GM19351 (cell line): ENCODE measurements at regions not wholly inside any gene's neighbourhood (a gene's known extent, or its start where the extent isn't known, plus 50 kb on each side); places are given as distances from the start of the nearest gene placed in this dataset.
"Not testable (repeated sequence)": the region's sequence is repeated elsewhere in the genome, so short reads cannot be mapped to it uniquely, and the experiment has no call there.

Experiments
- ATAC-seq: cut with Tn5 transposase; IDR thresholded peaks from one replicate; pipeline ENCODE4 v1.9.1; 2021; ENCODE audit warnings: mild to moderate bottlenecking, moderate library complexity; ENCODE audit not compliant: unreplicated experiment

DNA sequence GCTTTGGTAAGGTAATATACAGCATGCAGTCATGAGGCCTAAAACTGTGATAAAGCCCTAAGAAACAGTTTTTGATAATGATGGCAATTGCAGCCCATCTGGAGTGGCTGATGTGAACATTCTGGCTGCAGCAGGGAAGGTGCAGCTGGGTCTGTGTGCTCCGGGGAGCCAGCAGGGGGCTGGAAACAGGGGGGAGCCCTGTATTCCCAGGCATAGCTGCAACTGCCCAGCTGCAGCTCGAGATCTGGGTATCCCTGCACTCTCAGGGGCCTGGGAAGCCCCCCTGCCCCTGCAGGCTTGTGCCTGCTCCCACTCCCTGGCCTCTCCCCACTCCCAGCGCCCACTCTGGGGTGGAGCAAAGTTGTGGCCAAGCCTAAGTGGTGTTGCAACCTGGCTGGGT lies 95.6 kb downstream of the RRAGB start:
- no peak for ATAC-seq

DNA sequence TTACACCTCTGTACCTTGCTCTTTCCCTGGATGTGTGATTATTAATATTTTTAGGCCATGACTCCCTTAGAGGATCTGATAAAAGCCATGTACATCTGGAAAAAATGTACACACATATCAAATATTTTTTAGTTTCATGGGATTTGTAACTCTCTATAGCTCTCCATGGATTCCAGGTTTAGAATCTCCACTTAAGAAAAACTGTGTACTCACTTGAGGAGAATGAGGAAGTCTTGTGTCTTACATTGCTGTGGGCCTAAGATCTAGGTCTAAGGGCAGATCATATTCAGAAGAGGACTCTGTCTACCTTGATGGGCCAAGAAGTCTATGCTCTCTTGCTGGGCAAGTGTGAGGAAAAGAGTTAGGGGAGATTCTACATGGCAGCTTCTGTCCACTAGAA lies 98.0 kb downstream of the RRAGB start:
- ATAC-seq: no peak

DNA sequence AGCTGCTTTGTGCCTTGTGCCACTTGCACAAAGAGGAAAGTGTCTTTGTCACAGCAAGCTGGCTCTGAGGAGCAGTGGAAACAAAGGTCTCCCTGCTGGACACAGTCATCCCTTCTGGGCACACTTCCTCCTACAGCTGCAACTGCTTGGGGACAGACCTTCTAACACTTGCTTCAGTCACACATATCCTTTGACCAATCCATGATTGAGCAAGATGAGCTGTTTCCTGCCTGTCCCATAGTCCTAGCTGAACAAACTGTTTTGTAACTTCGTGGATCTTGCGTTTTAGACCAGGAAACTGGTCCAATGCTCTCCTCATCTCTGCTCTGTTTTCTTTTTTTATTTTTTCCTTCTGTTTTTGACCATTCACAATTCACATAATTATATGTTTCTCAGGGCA lies 98.5 kb downstream of the RRAGB start:
- no peak for ATAC-seq

DNA sequence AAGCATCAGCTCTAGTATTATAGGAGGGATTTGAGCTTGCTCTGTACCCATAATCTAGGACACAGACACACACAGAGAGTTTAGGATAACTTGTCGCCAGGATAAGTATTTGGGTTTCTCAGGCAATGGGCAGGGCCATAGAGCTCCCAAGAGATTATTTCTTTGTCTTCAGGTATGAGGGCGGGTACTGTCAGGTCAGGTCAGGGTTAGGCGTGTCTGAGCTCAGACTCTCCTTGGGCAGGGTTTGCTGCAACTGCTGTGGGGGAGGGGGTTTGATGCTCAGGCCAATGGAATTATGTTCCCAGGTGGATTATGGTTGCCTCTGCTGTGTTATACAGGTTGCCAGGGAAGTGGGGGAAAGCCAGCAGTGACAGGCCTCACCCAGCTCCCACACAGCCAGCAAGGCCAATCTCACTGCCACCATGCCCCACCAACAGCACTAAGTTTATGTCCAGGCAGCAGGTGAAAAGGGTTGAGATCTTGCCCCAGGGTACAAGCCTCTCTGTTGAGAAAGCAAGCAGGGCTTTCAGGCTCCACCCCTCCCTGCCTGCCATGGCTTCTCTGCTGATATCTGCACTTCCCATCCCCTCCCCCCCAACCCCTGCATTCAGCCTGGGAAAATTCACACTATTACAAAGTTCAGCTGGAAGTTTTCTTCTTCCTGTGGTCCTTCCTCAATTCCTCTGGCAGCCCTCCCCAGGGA lies 101.3 kb downstream of the RRAGB start:
- ATAC-seq: no peak

DNA sequence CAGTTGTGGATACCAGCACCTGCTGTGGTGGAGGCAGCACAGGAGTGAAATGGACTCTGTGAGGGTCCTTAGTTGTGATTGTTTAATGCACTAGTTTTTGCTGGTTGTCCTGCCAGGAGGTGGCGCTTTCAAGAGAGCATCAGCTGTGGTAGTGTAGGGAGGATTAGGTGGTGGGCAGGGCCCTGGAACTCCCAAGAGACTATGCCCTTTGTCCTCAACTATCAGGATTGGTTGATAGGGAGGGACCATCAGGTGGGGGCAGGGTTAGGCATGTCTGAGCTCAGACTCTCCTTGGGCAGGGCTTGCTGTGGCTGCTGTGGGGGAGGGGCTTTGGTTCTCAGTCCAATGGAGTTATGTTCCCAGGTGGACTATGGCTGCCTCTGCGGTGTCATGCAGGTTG lies 121.9 kb downstream of the RRAGB start:
- no peak for ATAC-seq

DNA sequence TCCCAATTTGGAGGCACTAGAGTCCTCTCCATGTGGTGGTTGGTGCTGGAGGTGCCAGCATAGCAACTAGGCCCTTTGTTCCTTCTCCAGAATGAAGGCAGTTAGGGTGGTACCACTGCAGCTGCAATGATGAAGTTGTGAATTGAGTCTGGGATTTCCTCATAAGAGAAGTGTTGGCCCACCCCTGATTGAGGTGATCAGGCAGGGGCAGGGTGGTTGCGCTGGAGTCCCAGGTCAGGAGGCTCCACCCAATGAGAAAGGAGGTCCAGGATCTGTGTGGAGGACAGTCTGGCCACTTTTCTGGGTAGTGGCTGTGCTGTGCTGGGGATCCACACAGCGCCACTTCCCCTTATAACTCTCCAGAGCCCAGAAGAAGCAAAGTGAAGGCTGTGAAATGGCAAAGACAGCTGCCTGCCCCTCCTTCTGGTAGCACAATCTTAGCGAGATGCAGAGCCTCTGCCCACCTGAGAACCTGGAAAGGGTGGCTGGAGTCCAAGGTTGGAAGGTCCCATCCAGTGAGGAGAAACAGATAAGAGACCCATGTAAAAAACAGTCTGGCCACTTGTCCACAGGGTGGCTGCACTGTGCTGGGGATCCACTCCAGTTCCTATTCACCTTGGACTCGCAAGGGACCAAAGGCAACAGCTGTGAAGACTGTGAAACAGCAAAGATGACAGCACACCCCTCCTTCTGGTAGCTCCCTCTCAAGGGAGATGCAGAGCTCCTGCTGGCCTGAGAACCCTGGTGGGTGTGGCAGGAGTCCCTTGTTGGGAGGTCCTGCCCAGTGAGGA lies 124.6 kb downstream of the RRAGB start:
- ATAC-seq: peak; percentile 77

DNA sequence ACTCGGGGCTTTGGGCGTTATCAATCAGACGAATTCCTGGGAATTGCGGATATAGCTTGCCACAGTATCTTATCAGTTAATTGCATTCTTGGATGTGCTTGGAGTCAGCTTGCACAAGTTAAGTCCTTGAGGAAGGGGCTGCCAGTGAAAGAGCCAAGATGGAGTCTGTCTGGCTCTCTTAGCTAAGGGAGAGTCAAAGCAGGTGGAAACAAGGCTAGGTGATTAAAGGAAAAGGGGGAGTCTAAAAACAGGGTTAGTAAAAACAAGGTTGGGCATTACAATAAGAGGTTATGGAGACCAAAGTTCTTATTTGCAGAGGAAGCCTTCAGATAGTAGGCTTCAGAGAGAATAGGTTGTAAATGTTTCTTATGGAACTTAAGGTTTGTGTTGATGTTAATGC lies 149.2 kb downstream of the RRAGB start:
- ATAC-seq: not testable (repeated sequence)

DNA sequence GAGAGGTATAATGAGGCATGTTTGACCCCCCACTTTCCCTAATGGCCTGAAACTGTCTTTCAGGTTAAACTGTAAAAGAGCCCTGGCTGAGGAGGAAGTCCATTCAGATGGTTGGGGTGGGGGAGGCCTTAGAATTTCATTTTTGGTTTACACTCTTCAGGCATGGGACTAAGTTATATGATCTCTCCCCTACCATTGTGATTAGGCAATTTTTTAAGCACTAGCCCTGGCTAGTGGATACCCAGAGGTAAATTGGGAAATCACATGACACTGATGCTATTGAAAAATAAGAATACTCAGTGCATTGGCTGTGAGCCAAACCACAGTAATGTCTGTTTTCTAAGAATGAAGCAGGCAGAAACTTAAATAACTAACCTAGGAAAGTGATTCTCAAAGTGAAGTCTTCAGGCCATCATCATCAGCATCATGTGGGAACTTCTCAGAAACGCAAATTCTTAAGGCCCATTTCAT lies 149.7 kb downstream of the RRAGB start:
- ATAC-seq: peak; percentile 87

DNA sequence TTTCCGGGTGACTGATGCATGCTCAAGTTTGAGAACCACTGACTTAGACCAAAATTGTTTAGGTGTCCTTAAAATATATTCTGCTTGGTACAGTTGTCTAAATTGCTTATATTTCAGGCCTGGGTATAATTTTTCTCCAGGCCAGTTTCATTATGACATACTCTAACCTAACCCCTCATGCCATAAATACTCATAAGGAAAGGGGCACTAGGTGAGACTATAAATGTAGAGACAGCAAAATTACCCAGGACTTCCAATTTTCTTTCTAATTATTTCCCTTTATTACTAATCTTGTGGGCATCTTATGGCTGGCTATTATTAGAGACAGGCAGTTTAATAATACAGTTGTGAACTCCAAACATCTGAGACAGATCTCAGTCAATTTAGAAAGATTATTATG lies 150.2 kb downstream of the RRAGB start:
- ATAC-seq: peak; percentile 48

DNA sequence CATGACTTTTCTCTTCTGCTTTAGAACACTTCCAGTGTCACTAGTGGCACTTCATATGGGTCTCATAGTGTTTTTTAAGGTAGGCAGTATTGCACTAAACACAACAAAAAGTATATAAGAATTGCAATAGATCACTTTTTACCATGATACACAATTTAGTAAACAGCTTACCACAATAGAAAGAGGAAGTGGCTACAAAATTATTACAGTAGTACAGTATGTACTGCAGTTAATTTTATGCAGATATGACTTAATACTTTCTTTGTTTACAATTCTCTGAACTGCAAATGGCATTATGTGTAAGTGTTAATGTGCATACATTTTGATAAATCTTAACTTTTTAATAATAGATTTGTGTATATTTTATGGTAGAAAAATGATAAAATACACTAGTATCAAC lies 157.3 kb downstream of the RRAGB start:
- peak; percentile 61 for ATAC-seq

DNA sequence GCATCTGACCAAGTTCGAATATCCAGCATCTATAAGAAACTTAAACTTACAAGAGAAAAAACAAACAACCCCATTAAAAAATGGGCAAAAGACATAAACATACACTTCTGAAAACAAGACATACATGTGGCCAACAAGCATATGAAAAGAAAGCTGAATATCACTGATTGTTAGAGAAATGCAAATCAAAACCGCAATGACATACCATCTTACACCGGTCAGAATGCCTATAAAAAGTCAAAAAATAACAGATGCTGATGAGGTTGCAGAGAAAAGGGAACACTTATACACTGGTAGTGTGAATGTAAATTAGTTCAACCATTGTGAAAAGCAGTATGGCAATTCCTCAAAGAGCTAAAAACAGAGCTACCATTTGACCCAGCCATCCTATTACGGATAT lies 166.0 kb downstream of the RRAGB start:
- not testable (repeated sequence) for ATAC-seq

DNA sequence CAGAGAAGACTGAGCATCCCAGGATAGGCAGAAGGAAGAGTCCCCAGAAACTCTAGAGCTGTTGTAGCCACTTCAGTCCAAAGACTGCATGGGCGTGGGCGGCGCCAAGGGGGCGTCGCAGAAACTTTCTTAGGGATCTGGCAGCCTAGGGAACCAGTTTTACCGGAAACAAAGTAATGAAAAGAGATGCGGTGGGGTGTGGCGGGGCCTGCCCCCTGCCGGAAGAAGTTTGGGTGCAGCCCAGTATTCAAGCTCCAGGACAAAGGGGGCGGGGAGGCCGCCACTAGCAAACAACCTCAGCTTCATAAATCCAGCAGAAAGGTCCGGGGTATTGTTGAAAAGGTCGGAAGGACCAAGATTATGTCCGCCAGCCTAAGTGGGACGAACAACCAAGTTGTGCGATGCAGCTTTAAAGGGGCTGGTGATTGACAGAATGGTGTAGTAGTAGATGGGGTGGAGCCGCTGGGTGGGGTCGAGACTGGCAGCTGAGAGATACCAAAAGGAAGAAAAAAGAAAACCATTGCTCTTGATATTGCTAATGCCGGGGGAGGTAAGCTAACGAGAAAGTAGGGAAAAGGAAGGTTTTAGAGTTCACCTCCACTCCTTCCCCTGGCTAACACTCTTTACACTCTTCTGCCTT lies 190.5 kb downstream of the RRAGB start:
- ATAC-seq: peak; percentile 78

DNA sequence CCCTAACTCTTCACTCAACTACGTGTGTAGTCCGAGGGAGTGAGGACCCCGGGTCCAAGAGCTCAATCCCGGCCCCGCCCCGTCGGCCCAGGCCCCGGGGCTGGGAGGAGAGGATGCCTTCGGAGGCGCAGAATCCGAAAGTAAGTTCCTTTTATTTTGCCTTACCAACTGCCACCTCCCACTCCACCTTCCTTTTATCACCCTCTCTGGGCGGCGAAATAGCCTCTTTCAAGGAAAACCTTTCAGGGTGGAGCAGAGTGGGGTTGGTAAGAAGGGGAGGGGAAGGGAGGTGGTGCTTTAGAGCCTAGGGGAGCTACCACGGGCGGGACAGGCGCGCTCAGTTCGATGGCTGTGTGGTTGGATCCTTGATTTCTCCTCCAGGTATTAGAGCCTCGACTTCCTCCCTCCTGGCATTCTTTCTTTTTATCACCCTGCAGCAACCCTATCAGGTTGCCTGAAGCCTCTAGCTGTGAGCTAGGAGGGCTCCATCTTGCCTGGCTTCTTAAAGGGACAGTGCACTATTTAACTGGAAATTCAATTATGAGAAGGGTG lies 191.2 kb downstream of the RRAGB start:
- peak; percentile 50 for ATAC-seq

DNA sequence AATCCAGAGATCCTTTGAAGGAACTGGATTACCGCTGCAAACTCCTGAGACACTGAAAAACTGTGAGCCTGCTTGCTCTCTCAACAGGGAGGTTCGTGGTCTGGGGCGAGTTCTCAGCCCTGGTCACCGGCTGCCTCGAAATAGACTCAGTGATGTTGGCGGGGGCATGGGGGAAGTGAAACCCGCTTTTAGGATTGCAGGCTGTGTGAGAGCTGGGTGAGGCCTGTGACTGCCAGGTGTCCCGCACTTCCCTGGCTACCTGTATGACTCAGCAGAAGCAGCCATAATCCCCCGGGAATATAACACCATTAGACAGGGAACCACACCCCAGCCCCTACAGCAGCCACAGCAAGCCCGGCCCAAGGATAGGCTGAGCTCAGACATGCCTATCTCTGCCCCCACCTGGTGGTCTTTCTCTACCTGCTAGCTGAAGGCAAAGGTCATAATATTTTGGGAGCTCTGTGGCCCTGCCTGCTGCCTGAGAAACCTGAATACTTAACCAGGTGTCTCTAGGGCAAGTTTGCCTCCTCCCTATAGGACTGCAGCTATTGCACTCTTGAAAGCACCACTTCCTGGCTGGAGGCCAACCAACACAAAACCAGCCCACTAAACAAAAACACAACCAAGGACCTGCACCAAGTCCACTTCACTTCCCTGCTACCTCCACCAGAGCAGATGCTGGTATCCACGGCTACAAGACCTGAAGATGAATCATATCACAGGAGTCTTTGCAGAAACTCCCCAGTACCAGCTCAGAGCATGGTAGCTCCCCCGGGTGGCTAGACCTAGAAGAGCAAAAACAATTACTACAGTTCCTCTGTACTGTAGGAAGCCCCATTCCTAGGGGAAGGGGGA lies 202.0 kb downstream of the RRAGB start:
- ATAC-seq: peak; percentile 93

DNA sequence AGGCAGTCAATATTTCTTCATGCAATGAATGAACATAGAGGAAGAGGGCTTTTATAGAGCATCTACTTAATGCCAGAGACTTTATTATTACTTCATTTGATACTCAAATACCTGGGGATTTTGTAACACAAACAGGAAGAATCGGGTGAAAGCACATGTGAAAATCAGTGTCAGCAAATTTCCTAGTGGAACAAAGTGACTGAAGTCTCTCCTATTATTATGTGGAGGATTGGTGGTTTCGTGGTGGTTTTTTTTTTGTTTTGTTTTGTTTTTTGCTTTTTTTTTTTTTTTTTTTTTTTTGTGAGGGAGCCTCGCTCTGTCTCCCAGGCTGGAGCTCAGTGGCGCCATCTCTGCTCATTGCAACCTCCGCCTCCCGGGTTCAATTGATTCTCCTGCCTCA lies 207.0 kb downstream of the RRAGB start:
- ATAC-seq: no peak

DNA sequence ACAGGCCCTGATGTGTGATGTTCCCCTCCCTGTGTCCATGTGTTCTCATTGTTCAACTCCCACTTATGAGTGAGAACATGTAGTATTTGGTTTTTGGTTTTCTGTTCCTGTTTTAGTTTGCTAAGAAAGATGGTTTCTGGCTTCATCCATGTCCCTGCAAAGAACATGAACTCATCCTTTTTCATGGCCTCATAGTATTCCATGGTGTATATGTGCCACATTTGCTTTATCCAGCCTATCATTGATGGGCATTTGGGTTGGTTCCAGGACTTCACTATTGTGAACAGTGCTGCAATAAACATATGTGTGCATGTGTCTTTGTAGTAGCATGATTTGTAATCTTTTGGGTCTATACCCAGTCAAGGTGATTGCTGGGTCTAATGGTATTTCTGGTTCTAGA lies 211.0 kb downstream of the RRAGB start:
- ATAC-seq: not testable (repeated sequence)
